ENCODE measurements at regions not wholly inside any gene's neighbourhood (a gene's known extent, or its start where the extent isn't known, plus 50 kb on each side); places are given as distances from the start of the nearest gene placed in this dataset.

GRCh38 chr2:53093355-53093754 lies 674.2 kb upstream of the CHAC2 start (continued):
- TF ChIP-seq ZNF462 (CRISPR knock-in tag; IDR thresholded peaks at IDR 0.05) (no peak), EZH2phosphoT487 (IDR thresholded peaks at IDR 0.05; ENCODE audit: unreplicated experiment) (no peak)

- Histone ChIP-seq H3K9me2 (ENCODE audit: insufficient read depth) (peaks cover 9% of the 10 kb centered on the region), H3K4me2 (no peak overlapping the region), H3F3A (replicated peaks; ENCODE audit: low read depth) (no peaks in the 10 kb centered on the region), H3K27ac (ENCODE audit: low read depth) (no peak overlapping the region), H3K4me3 (no peak overlapping the region), H3K4me1 (ENCODE audit: insufficient read depth) (no peaks in the 10 kb centered on the region), H4K20me1 (replicated peaks; ENCODE audit: insufficient read depth) (no peaks in the 10 kb centered on the region), H3K27me3 (ENCODE audit: insufficient read depth) (no peaks in the 10 kb centered on the region), H2AFZ (no peak overlapping the region), H3K36me3 (ENCODE audit: insufficient read depth) (no peaks in the 10 kb centered on the region), H3K79me2 (replicated peaks; ENCODE audit: insufficient read depth) (no peaks in the 10 kb centered on the region)
- H3K4me1 Mint-ChIP-seq = peaks cover 13% of the 10 kb centered on the region; the same call in 2 of the 3 replicates
- H3K27me3 Mint-ChIP-seq (ENCODE audit: insufficient read depth, low read depth, poor library complexity) = peaks cover 2% of the 10 kb centered on the region
- DNase-seq (ENCODE audit: low spot score) (no peak), ATAC-seq (no peak)
- no peak overlapping the region for H3K4me3 Mint-ChIP-seq
- H3K9me3 Mint-ChIP-seq = no peaks in the 10 kb centered on the region
- TF ChIP-seq ETS1 (IDR thresholded peaks at IDR 0.05) = no peak
- TF ChIP-seq EZH2 (IDR thresholded peaks at IDR 0.05; ENCODE audit: low read depth, unreplicated experiment) = no peak
- no peak for TF ChIP-seq CREB1 (CRISPR knock-in tag; IDR thresholded peaks at IDR 0.05; ENCODE audit: low read depth)
- TF ChIP-seq ZNF462 (CRISPR knock-in tag; IDR thresholded peaks at IDR 0.05) = no peak
- no peak for TF ChIP-seq JUNB (IDR thresholded peaks at IDR 0.05; ENCODE audit: unreplicated experiment)
- TF ChIP-seq ZNF331 (CRISPR knock-in tag; IDR thresholded peaks at IDR 0.05; ENCODE audit: low read depth) = no peak
- TF ChIP-seq ZNF114 (CRISPR knock-in tag; IDR thresholded peaks at IDR 0.05) = no peak
- TF ChIP-seq EZH2phosphoT487 (IDR thresholded peaks at IDR 0.05; ENCODE audit: unreplicated experiment) = no peak
- TF ChIP-seq POLR2AphosphoS5 (IDR thresholded peaks at IDR 0.05; ENCODE audit: low read depth) = no peak
- no peak for TF ChIP-seq STAT1 (IDR thresholded peaks at IDR 0.05; ENCODE audit: unreplicated experiment)
- H3K27ac Mint-ChIP-seq = no peak overlapping the region
- H3K36me3 Mint-ChIP-seq (ENCODE audit: low read depth) = peaks cover 12% of the 10 kb centered on the region; the same call in 2 of the 3 replicates
Measured at GRCh38 chr2:53091183-53091582, 676.4 kb upstream of the CHAC2 start.

Measured in GM23338 (cell line).